ENCODE measurements at regions not wholly inside any gene's neighbourhood (a gene's known extent, or its start where the extent isn't known, plus 50 kb on each side); places are given as distances from the start of the nearest gene placed in this dataset.

DNA sequence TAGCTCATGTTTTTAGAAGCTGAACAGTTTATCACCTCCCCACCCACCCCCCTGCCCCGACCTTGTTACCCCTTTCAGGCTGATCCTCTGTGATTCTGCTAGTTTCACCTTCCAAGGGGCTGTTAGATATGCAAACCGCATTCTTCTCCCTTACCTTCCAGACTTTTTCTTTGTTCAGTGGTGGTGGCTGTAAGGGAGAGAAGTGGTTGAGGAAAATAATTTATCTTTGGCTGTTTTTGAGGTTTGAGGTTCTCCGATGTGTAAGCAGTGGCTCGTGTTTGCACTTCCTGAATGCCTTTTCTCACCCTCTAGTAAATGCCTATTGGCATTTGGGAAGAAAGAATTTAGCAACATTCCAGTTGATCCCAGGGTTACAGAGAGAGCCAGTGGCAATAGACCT lies 69.4 kb upstream of the KCNG1 start:
- no peak overlapping the region for H3K4me3 ChIP-seq (ENCODE audit: control insufficient read depth, low read depth, low read length)
- DNase-seq (ENCODE audit: low read depth), result no peak
- TF ChIP-seq, protein P1, sequence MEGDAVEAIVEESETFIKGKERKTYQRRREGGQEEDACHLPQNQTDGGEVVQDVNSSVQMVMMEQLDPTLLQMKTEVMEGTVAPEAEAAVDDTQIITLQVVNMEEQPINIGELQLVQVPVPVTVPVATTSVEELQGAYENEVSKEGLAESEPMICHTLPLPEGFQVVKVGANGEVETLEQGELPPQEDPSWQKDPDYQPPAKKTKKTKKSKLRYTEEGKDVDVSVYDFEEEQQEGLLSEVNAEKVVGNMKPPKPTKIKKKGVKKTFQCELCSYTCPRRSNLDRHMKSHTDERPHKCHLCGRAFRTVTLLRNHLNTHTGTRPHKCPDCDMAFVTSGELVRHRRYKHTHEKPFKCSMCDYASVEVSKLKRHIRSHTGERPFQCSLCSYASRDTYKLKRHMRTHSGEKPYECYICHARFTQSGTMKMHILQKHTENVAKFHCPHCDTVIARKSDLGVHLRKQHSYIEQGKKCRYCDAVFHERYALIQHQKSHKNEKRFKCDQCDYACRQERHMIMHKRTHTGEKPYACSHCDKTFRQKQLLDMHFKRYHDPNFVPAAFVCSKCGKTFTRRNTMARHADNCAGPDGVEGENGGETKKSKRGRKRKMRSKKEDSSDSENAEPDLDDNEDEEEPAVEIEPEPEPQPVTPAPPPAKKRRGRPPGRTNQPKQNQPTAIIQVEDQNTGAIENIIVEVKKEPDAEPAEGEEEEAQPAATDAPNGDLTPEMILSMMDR (conservative IDR thresholded peaks at IDR 0.05; ENCODE audit: control insufficient read depth, insufficient read depth, low read depth, low read length), result no peak

DNA sequence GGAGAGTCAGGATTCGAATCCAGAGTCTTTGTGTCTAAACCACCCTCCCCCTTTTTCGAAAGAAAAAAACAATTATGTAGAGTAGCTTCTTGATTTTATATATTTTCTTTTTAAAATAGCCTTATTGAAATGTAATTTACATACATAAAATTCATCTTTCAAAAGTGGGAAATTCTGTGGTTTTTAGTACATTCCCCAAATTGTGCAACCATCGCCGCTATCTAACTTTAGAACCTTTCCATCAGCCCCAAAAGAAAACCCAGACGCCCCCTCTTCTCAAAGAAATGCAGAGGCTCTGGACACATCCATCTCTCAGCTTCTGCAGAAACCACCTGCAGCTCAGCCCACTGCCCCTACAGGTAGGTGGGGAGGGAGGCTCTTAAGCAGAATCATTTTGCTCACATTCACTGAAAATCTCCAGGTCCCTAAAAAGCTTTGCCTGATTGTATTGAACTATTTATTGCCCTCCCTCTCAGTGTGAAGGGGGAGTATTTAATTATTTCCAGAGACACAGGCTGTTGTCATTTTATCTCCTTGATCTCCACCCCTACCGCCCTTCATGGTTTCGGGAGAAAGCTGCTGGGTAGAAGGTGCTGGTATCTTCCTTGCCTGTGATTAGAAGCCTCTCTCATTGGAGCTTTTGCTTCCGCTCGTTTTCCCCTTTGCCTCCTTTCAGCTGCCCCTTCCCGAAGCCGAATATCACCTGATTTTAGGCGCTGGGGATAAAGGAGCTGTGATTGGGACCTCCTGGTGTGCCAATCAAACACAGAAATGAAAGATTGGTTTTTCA lies 68.7 kb upstream of the KCNG1 start:
- TF ChIP-seq, protein P1 (conservative IDR thresholded peaks at IDR 0.05; ENCODE audit: control insufficient read depth, insufficient read depth, low read depth, low read length), result no peak
- no peak for DNase-seq (ENCODE audit: low read depth)
- H3K4me3 ChIP-seq (ENCODE audit: control insufficient read depth, low read depth, low read length), result no peak overlapping the region

DNA sequence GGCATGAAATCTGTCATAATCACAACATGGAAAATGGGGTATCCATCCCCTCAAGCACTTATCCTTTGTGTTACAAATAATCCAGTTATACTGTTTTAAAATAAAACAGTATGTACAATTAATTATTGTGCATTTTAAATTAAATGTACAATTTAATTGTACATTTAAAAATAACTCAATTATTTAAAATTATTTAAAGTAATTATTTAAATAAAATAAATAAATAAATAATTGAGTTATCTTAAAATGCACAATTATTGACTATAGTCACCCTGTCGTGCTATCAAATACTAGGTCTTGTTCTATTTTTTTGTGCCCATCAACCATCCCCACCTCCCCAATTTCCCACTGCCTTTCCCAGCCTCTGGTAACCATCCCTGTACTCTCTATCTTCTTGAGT lies 66.9 kb upstream of the KCNG1 start:
- H3K4me3 ChIP-seq (ENCODE audit: control insufficient read depth, low read depth, low read length), result no peak overlapping the region
- no peak for DNase-seq (ENCODE audit: low read depth)
- TF ChIP-seq, protein P1 (conservative IDR thresholded peaks at IDR 0.05; ENCODE audit: control insufficient read depth, insufficient read depth, low read depth, low read length), result no peak

DNA sequence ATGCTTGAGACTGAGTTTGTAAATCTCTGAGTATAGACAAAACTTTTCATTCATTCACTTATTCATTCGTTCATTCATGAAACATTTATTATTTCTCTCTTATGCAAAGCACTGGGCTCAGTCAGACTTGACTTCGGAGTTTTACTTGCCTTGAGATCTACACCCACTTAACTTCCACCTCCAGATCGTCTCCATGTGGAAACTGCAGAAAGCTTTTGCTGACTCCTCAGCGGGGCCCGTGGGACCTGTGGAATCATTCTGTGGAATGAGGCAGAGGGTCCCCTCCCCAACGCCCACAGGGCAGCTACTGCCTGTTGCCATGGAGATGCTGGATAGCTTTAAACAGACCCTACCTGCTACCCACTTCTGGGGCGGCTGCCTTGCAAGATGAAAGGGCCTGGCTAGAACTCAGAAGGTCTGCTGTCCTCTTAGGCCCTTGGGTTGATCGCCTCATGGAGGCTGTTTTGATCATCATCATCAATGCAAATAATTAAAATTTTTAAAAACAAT lies 66.4 kb upstream of the KCNG1 start:
- no peak for DNase-seq (ENCODE audit: low read depth)
- TF ChIP-seq, protein P1 (conservative IDR thresholded peaks at IDR 0.05; ENCODE audit: control insufficient read depth, insufficient read depth, low read depth, low read length), result no peak
- H3K4me3 ChIP-seq (ENCODE audit: control insufficient read depth, low read depth, low read length), result no peak overlapping the region

DNA sequence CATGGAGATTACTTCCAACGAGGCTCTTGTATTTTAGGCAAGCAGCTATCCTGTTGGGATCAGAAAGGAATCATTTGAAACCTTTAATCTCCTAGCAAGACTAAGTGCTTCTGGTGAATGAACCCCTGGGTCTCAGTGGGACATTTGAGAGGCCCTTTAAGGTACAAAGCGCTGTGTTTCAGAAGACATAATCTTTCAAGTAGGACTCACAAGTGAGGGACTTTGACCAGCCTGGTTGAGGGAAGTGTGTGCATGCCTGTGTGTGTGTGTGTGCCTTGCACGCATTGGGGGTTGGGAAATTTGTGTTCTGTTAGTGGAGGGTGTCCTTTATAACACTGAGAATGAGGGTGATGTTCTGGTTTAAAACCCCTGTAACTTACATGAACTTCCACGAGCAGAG lies 64.4 kb upstream of the KCNG1 start:
- no peak for DNase-seq (ENCODE audit: low read depth)
- H3K4me3 ChIP-seq (ENCODE audit: control insufficient read depth, low read depth, low read length), result no peak overlapping the region
- TF ChIP-seq, protein P1 (conservative IDR thresholded peaks at IDR 0.05; ENCODE audit: control insufficient read depth, insufficient read depth, low read depth, low read length), result no peak

DNA sequence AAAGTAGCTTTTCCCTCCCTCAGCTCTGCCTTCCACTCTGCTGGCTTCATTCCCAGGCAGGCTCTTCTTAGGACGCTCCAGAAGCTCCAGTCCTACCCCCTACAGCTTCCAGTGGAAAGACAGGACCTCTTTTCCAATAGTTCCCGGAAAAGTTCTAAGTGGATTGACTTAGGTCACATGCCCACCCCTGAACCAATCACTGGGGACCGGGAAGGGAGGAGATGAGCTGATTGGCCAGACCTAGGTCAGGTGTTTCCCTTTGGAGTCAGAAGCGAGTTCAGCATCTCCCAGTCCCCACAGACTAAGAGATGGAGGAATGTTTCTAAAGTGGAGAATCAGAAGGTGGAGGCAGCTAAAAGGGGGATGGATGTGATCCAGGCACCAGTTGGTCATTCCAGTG lies 62.9 kb upstream of the KCNG1 start:
- H3K4me3 ChIP-seq (ENCODE audit: control insufficient read depth, low read depth, low read length), result no peak overlapping the region
- TF ChIP-seq, protein P1 (conservative IDR thresholded peaks at IDR 0.05; ENCODE audit: control insufficient read depth, insufficient read depth, low read depth, low read length), result no peak
- no peak for DNase-seq (ENCODE audit: low read depth)
